ENCODE measurements at regions not wholly inside any gene's neighbourhood (a gene's known extent, or its start where the extent isn't known, plus 50 kb on each side); places are given as distances from the start of the nearest gene placed in this dataset.

DNA sequence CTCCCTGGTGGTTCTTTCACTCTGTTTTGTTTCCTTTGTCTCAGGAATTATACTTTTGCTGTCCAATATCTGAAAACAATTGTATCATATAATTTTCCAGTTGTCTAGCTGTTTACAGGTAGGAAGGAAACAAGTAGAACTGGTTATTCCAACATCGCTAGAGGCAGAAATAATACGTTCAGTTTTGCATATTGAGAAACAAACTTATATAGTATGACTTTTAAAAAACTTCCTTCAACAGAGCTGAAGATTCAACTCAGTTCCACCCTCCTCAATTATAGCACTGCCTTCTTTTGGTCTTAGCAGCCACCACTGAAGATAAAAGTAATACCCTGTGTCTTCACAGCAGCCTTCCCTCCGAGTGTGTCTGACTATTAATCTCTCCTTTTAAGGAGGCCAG, 214.3 kb downstream of the EFCAB11 start:
- TF ChIP-seq CTCF (IDR thresholded peaks at IDR 0.05; ENCODE audit: low read depth, low read length) = no peak
- no peak for TF ChIP-seq EZH2phosphoT487 (IDR thresholded peaks at IDR 0.05; ENCODE audit: low read depth)

Measured in OCI-LY3 (cell line).